Loucy (cell line): ENCODE measurements at regions not wholly inside any gene's neighbourhood (a gene's known extent, or its start where the extent isn't known, plus 50 kb on each side); places are given as distances from the start of the nearest gene placed in this dataset.

ENCODE experiments used
- H2AFZ ChIP-seq: fragments of 200-600 bp; sonication (generic); 2 replicates; pipeline ENCODE4 v1.6.0; 2016; ENCODE audit warnings: antibody characterized with exemption, mild to moderate bottlenecking, low read length, moderate library complexity
- H3F3A ChIP-seq: fragments of 200-600 bp; 2 replicates; pipeline ENCODE4 v1.6.0; 2016; ENCODE audit warnings: antibody characterized with exemption, low read depth, mild to moderate bottlenecking
- H3K27me3 ChIP-seq: fragments of 200-600 bp; sonication (generic); 2 replicates; pipeline ENCODE4 v1.6.1; 2014; ENCODE audit warnings: low read length, mild to moderate bottlenecking; ENCODE audit not compliant: insufficient read depth, poor library complexity, severe bottlenecking
- H3K36me3 ChIP-seq: fragments of 200-600 bp; sonication (generic); 2 replicates; pipeline ENCODE4 v1.6.1; 2016; ENCODE audit warnings: low read length; ENCODE audit not compliant: insufficient read depth
- H3K4me1 ChIP-seq: fragments of 200-600 bp; sonication (generic); 2 replicates; pipeline ENCODE4 v1.5.1; 2014; ENCODE audit warnings: low read length, mild to moderate bottlenecking; ENCODE audit not compliant: insufficient read depth, poor library complexity, severe bottlenecking
- H3K4me2 ChIP-seq: fragments of 200-600 bp; sonication (generic); 2 replicates; pipeline ENCODE4 v1.6.0; 2014; ENCODE audit warnings: antibody characterized with exemption, low read length, low read depth, mild to moderate bottlenecking; ENCODE audit not compliant: poor library complexity, severe bottlenecking
- H3K4me3 ChIP-seq: fragments of 200-600 bp; sonication (generic); 2 replicates; pipeline ENCODE4 v1.5.1; 2014; ENCODE audit warnings: low read length, mild to moderate bottlenecking, mixed read lengths; ENCODE audit not compliant: poor library complexity, severe bottlenecking
- H3K79me2 ChIP-seq: fragments of 200-600 bp; sonication (generic); 2 replicates; pipeline ENCODE4 v1.6.1; 2014; ENCODE audit warnings: low read length; ENCODE audit not compliant: insufficient read depth
- H3K9ac ChIP-seq: fragments of 200-600 bp; sonication (generic); 2 replicates; pipeline ENCODE4 v1.6.0; 2014; ENCODE audit warnings: mild to moderate bottlenecking, low read depth, low read length, moderate library complexity; ENCODE audit not compliant: poor library complexity, severe bottlenecking
- H3K9me2 ChIP-seq: fragments of 200-600 bp; sonication (generic); replicated peaks from 2 replicates; pipeline ENCODE4 v1.6.1; 2016; ENCODE audit warnings: low read depth, low read length, mixed read lengths
- H3K9me3 ChIP-seq: fragments of 200-600 bp; sonication (generic); 2 replicates; pipeline ENCODE4 v1.6.1; 2014; ENCODE audit warnings: mild to moderate bottlenecking, antibody characterized with exemption, low read length, low read depth; ENCODE audit not compliant: insufficient read depth
- H4K20me1 ChIP-seq: fragments of 200-600 bp; sonication (generic); 2 replicates; pipeline ENCODE4 v1.6.0; 2014; ENCODE audit warnings: antibody characterized with exemption, low read length, mild to moderate bottlenecking; ENCODE audit not compliant: insufficient read depth, poor library complexity, severe bottlenecking
- EZH2phosphoT487 ChIP-seq: fragments of 200-600 bp; IDR thresholded peaks from 2 replicates; pipeline ENCODE4 v1.6.1; 2018; ENCODE audit warnings: antibody characterized with exemption, mild to moderate bottlenecking, moderate library complexity, borderline replicate concordance
- TF ChIP-seq, protein P1 (sequence below): fragments of 200-600 bp; sonication (generic); conservative IDR thresholded peaks from 2 replicates; pipeline ENCODE4 v1.5.1; 2014; ENCODE audit warnings: mild to moderate bottlenecking, antibody characterized with exemption, low read length

- Histone ChIP-seq H3K9ac (no peak overlapping the region), H3K4me1 (no peaks in the 10 kb centered on the region), H3K4me2 (no peak overlapping the region), H3K9me3 (no peaks in the 10 kb centered on the region), H3K27me3 (no peaks in the 10 kb centered on the region), H3F3A (no peaks in the 10 kb centered on the region), H3K79me2 (no peaks in the 10 kb centered on the region), H3K4me3 (no peak overlapping the region), H3K36me3 (no peaks in the 10 kb centered on the region), H2AFZ (no peak overlapping the region), H4K20me1 (no peaks in the 10 kb centered on the region), H3K9me2 (no peaks in the 10 kb centered on the region)
- TF ChIP-seq EZH2phosphoT487: no peak
- TF ChIP-seq, protein P1, sequence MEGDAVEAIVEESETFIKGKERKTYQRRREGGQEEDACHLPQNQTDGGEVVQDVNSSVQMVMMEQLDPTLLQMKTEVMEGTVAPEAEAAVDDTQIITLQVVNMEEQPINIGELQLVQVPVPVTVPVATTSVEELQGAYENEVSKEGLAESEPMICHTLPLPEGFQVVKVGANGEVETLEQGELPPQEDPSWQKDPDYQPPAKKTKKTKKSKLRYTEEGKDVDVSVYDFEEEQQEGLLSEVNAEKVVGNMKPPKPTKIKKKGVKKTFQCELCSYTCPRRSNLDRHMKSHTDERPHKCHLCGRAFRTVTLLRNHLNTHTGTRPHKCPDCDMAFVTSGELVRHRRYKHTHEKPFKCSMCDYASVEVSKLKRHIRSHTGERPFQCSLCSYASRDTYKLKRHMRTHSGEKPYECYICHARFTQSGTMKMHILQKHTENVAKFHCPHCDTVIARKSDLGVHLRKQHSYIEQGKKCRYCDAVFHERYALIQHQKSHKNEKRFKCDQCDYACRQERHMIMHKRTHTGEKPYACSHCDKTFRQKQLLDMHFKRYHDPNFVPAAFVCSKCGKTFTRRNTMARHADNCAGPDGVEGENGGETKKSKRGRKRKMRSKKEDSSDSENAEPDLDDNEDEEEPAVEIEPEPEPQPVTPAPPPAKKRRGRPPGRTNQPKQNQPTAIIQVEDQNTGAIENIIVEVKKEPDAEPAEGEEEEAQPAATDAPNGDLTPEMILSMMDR: no peak
Observed at GRCh38 chr14:39609119-39609518, 176.9 kb upstream of the FBXO33 start.

- no peak overlapping the region for H3K4me2 ChIP-seq
- H3K4me3 ChIP-seq: no peak overlapping the region
- no peaks in the 10 kb centered on the region for H3K9me2 ChIP-seq
- H3F3A ChIP-seq: no peaks in the 10 kb centered on the region
- no peaks in the 10 kb centered on the region for H3K9me3 ChIP-seq
- H3K4me1 ChIP-seq: no peaks in the 10 kb centered on the region
- H3K27me3 ChIP-seq: no peaks in the 10 kb centered on the region
- no peak for TF ChIP-seq EZH2phosphoT487
- TF ChIP-seq, protein P1: no peak
- H3K9ac ChIP-seq: no peak overlapping the region
- H3K36me3 ChIP-seq: no peaks in the 10 kb centered on the region
- no peaks in the 10 kb centered on the region for H3K79me2 ChIP-seq
- H2AFZ ChIP-seq: no peak overlapping the region
- no peaks in the 10 kb centered on the region for H4K20me1 ChIP-seq
Observed at GRCh38 chr14:39607978-39608377, 175.7 kb upstream of the FBXO33 start.

GRCh38 chr14:39603942-39604341 is 171.7 kb upstream of the FBXO33 start:
- Histone ChIP-seq H3K27me3 (no peaks in the 10 kb centered on the region), H2AFZ (no peak overlapping the region), H3K4me1 (no peaks in the 10 kb centered on the region), H3K36me3 (no peaks in the 10 kb centered on the region), H3K79me2 (no peaks in the 10 kb centered on the region), H3K9me3 (no peaks in the 10 kb centered on the region), H3K9ac (no peak overlapping the region), H3F3A (no peaks in the 10 kb centered on the region), H3K4me2 (no peak overlapping the region), H3K9me2 (no peaks in the 10 kb centered on the region), H4K20me1 (no peaks in the 10 kb centered on the region), H3K4me3 (no peak overlapping the region)
- TF ChIP-seq, protein P1: no peak
- no peak for TF ChIP-seq EZH2phosphoT487
